TTC549 (cell line): ENCODE measurements at regions not wholly inside any gene's neighbourhood (a gene's known extent, or its start where the extent isn't known, plus 50 kb on each side); places are given as distances from the start of the nearest gene placed in this dataset.

ENCODE experiments used
- FAIRE-seq: peaks from 2 replicates; lab custom pipeline; 2012; peaks lifted over from hg19 to GRCh38; lab: Jason Lieb, UNC

DNA sequence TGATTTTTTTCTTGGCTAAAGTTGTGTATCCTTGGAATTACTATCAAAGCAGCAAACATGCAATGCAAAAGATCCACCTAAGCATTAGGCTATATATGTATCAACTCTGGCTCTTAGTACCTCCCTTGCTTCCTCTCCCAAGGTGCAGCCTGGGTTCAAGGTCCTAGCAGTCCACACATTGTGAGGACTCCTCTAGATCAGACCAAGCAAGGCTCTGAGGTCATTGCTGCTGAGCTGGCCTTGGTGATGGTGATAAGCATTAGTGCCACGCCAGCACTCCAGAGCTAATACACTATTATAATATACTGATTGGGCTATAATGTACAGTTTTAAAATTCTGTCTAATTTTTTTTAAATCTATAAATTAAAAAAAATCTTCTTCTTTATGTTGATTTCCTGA lies 196.9 kb upstream of the BTG1 start:
- FAIRE-seq: no peak

GRCh38 chr12:92341065-92341668 lies 195.5 kb upstream of the BTG1 start:
- FAIRE-seq: no peak

DNA sequence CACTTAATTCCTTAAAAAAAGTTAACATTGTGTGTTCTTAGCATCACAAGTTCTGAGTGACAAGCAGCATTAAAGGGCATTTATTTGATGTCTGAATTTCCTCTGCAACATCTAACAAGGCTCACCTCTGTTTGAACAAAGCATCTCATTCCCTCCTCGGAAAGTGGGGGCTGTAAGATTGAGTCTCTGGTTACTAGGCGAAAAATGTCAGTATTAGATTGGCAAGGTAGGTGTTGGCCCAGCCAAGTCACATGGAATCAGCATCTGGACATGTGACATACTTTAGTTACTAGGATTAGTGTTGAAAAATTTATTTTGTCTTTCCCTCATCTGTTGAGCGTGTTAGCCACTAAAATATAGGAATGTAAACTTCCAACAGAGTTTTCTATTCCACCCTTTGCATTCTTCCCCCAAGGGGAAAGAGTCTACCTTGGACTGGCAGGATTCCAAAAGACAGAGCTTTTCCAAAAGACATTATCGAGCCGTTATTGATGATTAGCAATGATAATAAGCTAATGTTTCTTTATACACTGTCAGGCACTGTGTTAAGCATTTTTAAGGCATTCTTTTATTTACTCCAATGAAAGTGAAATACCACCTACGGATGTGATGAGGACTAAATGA lies 194.9 kb upstream of the BTG1 start:
- FAIRE-seq: no peak

GRCh38 chr12:92340003-92340402 lies 194.4 kb upstream of the BTG1 start:
- no peak for FAIRE-seq

GRCh38 chr12:92339198-92339821 lies 193.7 kb upstream of the BTG1 start:
- FAIRE-seq: no peak

DNA sequence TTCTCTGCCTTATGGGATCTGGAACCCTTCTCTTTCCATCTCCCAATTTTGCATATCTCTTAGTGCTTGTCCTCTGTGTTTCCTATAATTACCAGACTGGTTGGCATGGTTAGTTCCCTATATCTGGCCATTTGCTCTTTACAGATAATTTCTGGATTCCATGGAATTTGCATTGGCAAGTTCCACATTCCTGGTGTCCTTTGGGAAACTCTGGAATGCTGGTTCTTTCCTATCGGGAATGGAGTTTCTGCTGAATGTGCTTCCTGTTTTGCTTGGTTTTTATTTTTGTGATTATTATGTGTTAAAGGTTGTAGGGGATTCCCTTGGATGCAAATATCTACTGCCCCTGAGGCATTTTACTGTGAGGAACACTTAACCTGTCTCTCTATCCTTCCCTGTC lies 193.0 kb upstream of the BTG1 start:
- FAIRE-seq: no peak

GRCh38 chr12:92338102-92338501 lies 192.5 kb upstream of the BTG1 start:
- FAIRE-seq: no peak

DNA sequence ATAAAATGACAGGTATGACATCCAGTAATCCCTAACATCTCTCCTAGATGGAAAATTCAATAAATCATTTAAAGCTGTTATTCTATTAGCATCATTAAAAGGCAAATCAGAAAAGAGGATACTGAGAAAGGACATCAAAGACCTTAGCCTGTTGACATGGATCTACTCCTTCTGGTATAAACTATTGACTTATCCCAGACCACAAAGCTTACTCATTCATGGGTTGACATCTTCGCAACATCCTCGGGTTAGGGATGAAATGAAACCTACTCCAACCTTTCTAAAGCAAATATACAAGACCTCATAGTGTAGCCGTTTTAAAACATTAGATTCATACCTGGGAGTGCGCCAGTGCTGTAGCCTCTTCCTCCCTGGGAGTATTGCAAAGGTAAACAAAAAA lies 191.5 kb upstream of the BTG1 start:
- FAIRE-seq: no peak

DNA sequence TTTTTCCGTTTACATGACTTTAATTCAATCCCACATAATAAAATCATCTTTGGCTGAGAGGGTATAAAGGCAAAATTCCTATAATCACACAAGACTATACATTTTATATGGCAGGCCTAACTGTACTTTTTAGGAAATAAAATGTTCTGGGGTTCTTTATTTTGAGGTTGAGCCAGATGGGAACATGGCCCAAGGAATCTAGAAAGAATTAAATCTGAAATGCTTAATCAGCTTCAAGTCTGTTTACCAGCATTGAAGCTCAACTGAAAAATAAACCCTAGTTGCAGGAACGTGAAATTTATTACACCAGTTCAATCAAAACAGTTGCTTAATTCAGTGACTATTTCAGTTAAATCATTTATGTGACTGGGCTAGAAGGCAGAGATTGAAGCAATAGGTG lies 191.0 kb upstream of the BTG1 start:
- FAIRE-seq: no peak

- FAIRE-seq: no peak
These were observed 190.2 kb upstream of the BTG1 start for GRCh38 chr12:92335831-92336230.

DNA sequence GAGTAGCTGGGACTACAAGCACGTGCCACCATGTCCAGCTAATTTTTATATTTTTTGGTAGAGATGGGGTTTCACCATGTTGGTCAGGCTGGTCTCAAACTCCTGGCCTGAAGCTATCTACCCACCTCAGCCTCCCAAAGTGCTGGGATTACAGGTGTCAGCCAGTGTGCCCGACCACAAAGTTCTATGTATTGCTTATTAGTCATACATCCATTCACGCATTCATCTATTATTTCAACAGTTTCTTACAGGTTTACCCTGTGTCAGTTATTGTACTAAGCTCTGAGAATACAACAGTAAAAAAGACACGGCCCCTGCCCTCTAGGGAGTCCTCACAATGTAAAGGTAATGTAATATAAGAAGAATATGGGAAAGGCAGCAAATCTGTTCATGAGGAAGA lies 188.9 kb upstream of the BTG1 start:
- FAIRE-seq: no peak

DNA sequence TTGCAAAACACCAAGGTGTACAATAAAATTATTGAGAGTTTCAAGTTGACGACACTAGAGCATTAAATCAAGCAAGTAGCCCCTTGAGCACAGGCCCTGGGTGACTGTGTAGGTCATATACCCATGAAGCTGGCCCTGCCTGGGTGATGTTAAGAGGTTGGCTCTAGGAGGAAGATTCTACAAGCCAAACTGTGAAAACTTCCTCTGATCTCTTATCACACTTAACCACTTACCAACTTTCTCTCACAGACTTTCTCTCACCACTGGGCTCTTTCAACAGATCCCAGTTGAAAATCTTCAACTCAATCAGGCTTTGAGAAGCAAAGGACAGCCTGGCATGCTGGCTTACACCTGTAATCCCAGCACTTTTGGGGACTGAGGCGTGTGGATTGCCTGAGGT lies 186.9 kb upstream of the BTG1 start:
- no peak for FAIRE-seq

- FAIRE-seq: no peak
These were observed 185.7 kb upstream of the BTG1 start for GRCh38 chr12:92331383-92331782.

DNA sequence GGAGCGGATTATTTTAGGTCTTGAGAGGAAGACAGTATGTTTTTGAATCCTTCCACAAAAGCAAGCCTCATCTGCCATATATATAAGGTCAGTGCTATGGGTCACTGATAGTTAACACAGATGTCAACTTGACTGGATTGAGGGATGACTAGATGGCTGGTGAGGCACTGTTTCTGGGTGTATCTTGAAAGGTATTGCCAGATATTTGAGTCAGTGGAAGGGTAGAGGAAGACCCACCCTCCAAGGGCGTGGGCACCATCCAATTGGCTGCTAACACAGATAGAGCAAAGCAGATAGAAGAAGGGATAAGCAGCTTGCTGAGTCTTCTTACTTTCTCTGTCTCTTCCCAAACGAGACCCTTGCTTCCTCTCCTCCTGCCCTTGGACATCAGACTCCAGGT lies 185.0 kb upstream of the BTG1 start:
- no peak for FAIRE-seq

GRCh38 chr12:92326877-92327276 lies 181.2 kb upstream of the BTG1 start:
- no peak for FAIRE-seq

- FAIRE-seq: no peak
These were observed 179.3 kb upstream of the BTG1 start for GRCh38 chr12:92324849-92325500.

DNA sequence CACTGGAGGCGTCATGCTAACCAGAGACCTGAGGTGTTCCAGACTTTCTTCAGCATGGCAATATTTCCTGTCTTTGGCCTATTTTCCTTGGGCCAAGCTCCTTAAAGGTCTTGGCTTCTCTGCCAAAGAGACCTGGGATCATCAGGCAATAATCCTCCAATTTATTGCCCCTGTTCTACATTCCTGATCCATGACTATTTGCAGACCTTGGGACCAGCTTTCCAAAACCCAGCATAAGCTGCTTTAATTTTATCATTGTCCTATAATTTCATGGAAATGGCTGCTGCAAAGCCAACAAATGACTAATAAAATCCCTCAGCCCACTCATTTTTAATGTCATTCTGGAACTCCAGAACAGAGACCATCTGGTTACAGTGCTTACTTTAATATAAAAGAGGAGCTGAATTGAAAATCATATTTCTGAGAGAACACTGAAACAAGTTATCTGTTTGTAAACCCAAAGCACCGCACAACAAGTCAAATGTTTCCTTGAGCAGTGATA lies 166.9 kb upstream of the BTG1 start:
- no peak for FAIRE-seq

- no peak for FAIRE-seq
These were observed 158.9 kb upstream of the BTG1 start for GRCh38 chr12:92304371-92305055.

GRCh38 chr12:92302041-92302829 lies 156.6 kb upstream of the BTG1 start:
- FAIRE-seq: no peak

DNA sequence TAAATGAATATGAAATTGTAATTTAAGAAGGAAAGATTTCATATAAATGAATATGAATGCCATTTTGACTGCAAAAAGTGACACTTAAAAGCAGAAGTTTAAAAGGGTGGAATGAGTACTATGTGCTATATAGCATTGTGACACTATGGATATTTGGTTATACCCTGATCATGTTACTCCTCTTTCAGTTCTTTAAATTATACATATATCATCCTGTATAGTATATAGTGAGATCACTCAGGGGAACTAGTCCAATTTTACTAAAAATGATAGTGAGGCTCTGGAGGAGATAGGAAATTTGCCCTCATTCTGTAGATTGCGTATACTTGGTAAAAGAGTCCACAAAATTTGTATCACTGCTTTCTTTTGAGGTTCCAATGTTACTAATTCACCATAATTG lies 155.7 kb upstream of the BTG1 start:
- FAIRE-seq: no peak

DNA sequence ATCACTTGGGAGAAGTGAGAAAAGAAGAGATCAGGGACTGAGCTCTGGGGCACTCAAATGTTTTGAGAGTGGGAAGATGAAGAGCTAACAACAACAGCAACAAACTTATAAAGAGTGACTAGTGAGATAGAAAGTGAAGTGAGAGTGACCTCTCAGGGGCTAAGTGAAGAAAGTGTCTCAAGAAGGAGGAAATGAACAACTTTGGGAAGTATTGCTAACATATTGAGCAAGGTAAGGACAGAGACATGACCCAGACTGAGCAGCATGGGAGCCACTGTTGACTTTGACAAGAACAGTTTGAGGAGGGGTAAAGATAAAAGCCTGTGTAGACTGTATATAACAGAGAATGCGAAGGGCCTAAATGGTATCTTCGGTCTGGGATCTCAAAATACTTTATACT lies 155.1 kb upstream of the BTG1 start:
- no peak for FAIRE-seq

DNA sequence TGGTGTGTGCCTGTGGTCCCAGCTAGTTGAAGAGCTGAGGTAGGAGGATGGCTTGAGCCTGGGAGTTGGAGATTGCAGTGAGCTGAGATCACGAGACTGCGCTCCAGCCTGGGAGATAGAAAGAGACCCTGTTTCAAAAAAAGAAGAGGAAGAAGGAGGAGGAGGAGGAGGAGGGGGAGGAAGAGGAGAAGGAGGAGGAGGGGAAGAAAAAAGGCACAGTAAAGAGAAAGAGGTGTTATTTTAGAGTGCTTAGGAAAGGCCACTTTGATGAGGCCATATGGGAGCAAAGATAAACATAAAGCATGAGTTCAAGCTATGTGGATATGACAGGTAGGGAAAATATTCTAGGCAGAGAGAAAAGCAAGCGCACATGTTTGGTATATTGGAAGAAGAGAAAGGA lies 154.1 kb upstream of the BTG1 start:
- FAIRE-seq: no peak
